ENCODE measurements at regions not wholly inside any gene's neighbourhood (a gene's known extent, or its start where the extent isn't known, plus 50 kb on each side); places are given as distances from the start of the nearest gene placed in this dataset.

GRCh38 chr2:226093364-226093763 is 693.9 kb downstream of the NYAP2 start:
- no peaks in the 10 kb centered on the region for H3K27me3 ChIP-seq
- WGBS, 4 donors = 72 to 83% (median 74%) methylated on average over 2 of the region's 2 CpGs
- intact Hi-C loops (cut with DNase I) = no loop called here
- TF ChIP-seq POLR2A (IDR thresholded peaks at IDR 0.05) (no peak), CTCF (IDR thresholded peaks at IDR 0.05) (no peak)
- H3K4me1 ChIP-seq (replicated peaks in 1 of 2) = no peaks in the 10 kb centered on the region
- H3K27ac ChIP-seq = no peak overlapping the region
- H3K4me3 ChIP-seq = no peak overlapping the region
- no peaks in the 10 kb centered on the region for H3K9me3 ChIP-seq (replicated peaks in 1 of 3)
- DNase-seq = no peak
- H3K36me3 ChIP-seq (replicated peaks in 1 of 2) = no peaks in the 10 kb centered on the region

- no peaks in the 10 kb centered on the region for H3K9me3 ChIP-seq (replicated peaks in 1 of 3)
- H3K27me3 ChIP-seq = no peaks in the 10 kb centered on the region
- TF ChIP-seq CTCF (IDR thresholded peaks at IDR 0.05) = no peak
- no peak for TF ChIP-seq POLR2A (IDR thresholded peaks at IDR 0.05)
- intact Hi-C loops (cut with DNase I) = no loop called here
- WGBS, 4 donors = 70 to 88% (median 74%) methylated on average over 3 of the region's 3 CpGs; no CpG with 5 or more reads in 1 of the 4 donors
- no peak overlapping the region for H3K27ac ChIP-seq
- no peak overlapping the region for H3K4me3 ChIP-seq
- no peaks in the 10 kb centered on the region for H3K4me1 ChIP-seq (replicated peaks in 1 of 2)
- H3K36me3 ChIP-seq (replicated peaks in 1 of 2) = no peaks in the 10 kb centered on the region
- no peak for DNase-seq
These were observed 688.8 kb downstream of the NYAP2 start for GRCh38 chr2:226088366-226088674.

- H3K9me3 ChIP-seq (replicated peaks in 1 of 3) = no peaks in the 10 kb centered on the region
- no peaks in the 10 kb centered on the region for H3K36me3 ChIP-seq (replicated peaks in 1 of 2)
- H3K4me3 ChIP-seq = no peak overlapping the region
- no peak overlapping the region for H3K27ac ChIP-seq
- H3K27me3 ChIP-seq = no peaks in the 10 kb centered on the region
- 70 to 91% (median 79%) methylated on average over 3 to 5 of the region's 5 CpGs for WGBS, 4 donors
- no peaks in the 10 kb centered on the region for H3K4me1 ChIP-seq (replicated peaks in 1 of 2)
- DNase-seq = no peak
- TF ChIP-seq POLR2A (IDR thresholded peaks at IDR 0.05) (no peak), CTCF (IDR thresholded peaks at IDR 0.05) (no peak)
- intact Hi-C loops (cut with DNase I) = no loop called here
These were observed 688.2 kb downstream of the NYAP2 start for GRCh38 chr2:226087505-226088365.

- intact Hi-C loops (cut with DNase I) = no loop called here
- Histone ChIP-seq H3K27me3 (no peaks in the 10 kb centered on the region), H3K9me3 (replicated peaks in 1 of 3) (no peaks in the 10 kb centered on the region), H3K36me3 (replicated peaks in 1 of 2) (no peaks in the 10 kb centered on the region), H3K27ac (no peak overlapping the region), H3K4me3 (no peak overlapping the region), H3K4me1 (replicated peaks in 1 of 2) (no peaks in the 10 kb centered on the region)
- 90 to 97% (median 93%) methylated on average over 3 of the region's 3 CpGs for WGBS, 4 donors
- DNase-seq = no peak
- no peak for TF ChIP-seq CTCF (IDR thresholded peaks at IDR 0.05)
- TF ChIP-seq POLR2A (IDR thresholded peaks at IDR 0.05) = no peak
These were observed 687.5 kb downstream of the NYAP2 start for GRCh38 chr2:226087051-226087450.
